Uterus (tissue), 3 donors: ENCODE measurements at regions not wholly inside any gene's neighbourhood (a gene's known extent, or its start where the extent isn't known, plus 50 kb on each side); places are given as distances from the start of the nearest gene placed in this dataset.

Experiments used
- DNase-seq, 2 donors: peaks; one replicate each; pipeline ENCODE4 v3.0.0-alpha.2; 2019 to 2020
- H3K27ac ChIP-seq, 2 donors: fragments of 200-600 bp; sonication (generic); 1 replicate in 1 of 2; 2 replicates in 1 of 2; pipeline ENCODE4 v1.5.1; 2016 to 2018
- H3K27me3 ChIP-seq, 2 donors: fragments of 200-600 bp; sonication (generic); one replicate each; pipeline ENCODE4 v1.5.1; 2018 to 2019; ENCODE audit warnings: control low read depth in 1 of 2
- H3K36me3 ChIP-seq, 2 donors: fragments of 200-600 bp; sonication (generic); one replicate each; pipeline ENCODE4 v1.5.1; 2019; ENCODE audit warnings: control low read depth in 1 of 2
- H3K4me1 ChIP-seq, 2 donors: fragments of 200-600 bp; sonication (generic); one replicate each; pipeline ENCODE4 v1.5.1; 2018 to 2019; ENCODE audit warnings: control low read depth in 1 of 2
- H3K4me3 ChIP-seq, 2 donors: fragments of 200-600 bp; sonication (generic); 1 replicate in 1 of 2; 2 replicates in 1 of 2; pipeline ENCODE4 v1.5.1; 2018 to 2019; ENCODE audit warnings: mild to moderate bottlenecking in 1 of 2
- H3K9me3 ChIP-seq, 2 donors: fragments of 200-600 bp; sonication (generic); one replicate each; pipeline ENCODE4 v1.5.1; 2019; ENCODE audit warnings: control low read depth in 1 of 2
- POLR2A ChIP-seq, 2 donors: fragments of 450-650 bp; IDR thresholded peaks; one replicate each; pipeline ENCODE4 v1.6.1; 2016; ENCODE audit warnings: antibody characterized with exemption in 2 of 2, mild to moderate bottlenecking in 1 of 2, moderate library complexity in 1 of 2
- intact Hi-C: fragments of 100-400 bp; cut with DNase I; formaldehyde crosslinking; loops from one replicate; pipeline ENCODE4 v1.15.1; 2023; ENCODE audit warnings: low total_unique reads
- TF ChIP-seq, protein P1 (sequence below), 4 experiments: fragments of 200-600 bp in 2 of 4; fragments of 450-650 bp in 2 of 4; sonication (generic) in 2 of 4; IDR thresholded peaks; one replicate each; pipeline ENCODE4 v1.5.1; 2016 to 2019; ENCODE audit warnings: antibody characterized with exemption in 4 of 4, mild to moderate bottlenecking in 2 of 4, moderate library complexity in 1 of 4
- donor health status: DM: yes; HTN: yes; CAD: no.

DNA sequence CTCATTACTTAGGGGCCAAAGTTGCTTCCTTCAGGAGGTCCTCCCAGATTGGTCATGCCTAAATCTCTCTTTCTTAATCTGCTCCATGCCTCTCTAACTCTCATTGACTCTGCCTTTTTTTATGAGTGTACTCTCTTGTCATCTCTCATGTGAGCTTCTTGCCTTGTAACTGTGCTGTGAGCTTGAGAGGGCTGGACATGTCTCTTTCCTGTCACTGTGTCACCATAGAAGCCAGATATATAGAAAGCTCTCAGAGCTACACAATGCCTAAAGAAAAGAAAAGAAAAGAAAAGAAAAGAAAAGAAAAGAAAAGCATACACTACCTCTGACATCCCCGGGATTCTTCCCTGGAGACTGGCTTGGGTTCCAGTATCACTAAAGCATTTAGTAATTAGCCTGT is 161.5 kb upstream of the SKOR2 start:
- no peak for DNase-seq
- no peaks in the 10 kb centered on the region for H3K9me3 ChIP-seq
- no peaks in the 10 kb centered on the region for H3K36me3 ChIP-seq
- H3K27me3 ChIP-seq: no peaks in the 10 kb centered on the region
- H3K27ac ChIP-seq: no peak overlapping the region
- intact Hi-C loops: no loop called here
- TF ChIP-seq, protein P1, sequence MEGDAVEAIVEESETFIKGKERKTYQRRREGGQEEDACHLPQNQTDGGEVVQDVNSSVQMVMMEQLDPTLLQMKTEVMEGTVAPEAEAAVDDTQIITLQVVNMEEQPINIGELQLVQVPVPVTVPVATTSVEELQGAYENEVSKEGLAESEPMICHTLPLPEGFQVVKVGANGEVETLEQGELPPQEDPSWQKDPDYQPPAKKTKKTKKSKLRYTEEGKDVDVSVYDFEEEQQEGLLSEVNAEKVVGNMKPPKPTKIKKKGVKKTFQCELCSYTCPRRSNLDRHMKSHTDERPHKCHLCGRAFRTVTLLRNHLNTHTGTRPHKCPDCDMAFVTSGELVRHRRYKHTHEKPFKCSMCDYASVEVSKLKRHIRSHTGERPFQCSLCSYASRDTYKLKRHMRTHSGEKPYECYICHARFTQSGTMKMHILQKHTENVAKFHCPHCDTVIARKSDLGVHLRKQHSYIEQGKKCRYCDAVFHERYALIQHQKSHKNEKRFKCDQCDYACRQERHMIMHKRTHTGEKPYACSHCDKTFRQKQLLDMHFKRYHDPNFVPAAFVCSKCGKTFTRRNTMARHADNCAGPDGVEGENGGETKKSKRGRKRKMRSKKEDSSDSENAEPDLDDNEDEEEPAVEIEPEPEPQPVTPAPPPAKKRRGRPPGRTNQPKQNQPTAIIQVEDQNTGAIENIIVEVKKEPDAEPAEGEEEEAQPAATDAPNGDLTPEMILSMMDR (IDR thresholded peaks at IDR 0.05): no peak
- TF ChIP-seq POLR2A (IDR thresholded peaks at IDR 0.05): no peak
- no peak overlapping the region for H3K4me3 ChIP-seq
- H3K4me1 ChIP-seq: no peaks in the 10 kb centered on the region

- Histone ChIP-seq H3K27me3 (no peaks in the 10 kb centered on the region), H3K4me3 (no peak overlapping the region), H3K4me1 (no peaks in the 10 kb centered on the region), H3K36me3 (no peaks in the 10 kb centered on the region), H3K9me3 (no peaks in the 10 kb centered on the region), H3K27ac (no peak overlapping the region)
- no peak for TF ChIP-seq POLR2A (IDR thresholded peaks at IDR 0.05)
- TF ChIP-seq, protein P1 (IDR thresholded peaks at IDR 0.05): no peak
- DNase-seq: no peak
- intact Hi-C loops: no loop called here
These were observed 159.7 kb upstream of the SKOR2 start for GRCh38 chr18:47411159-47411558.

DNA sequence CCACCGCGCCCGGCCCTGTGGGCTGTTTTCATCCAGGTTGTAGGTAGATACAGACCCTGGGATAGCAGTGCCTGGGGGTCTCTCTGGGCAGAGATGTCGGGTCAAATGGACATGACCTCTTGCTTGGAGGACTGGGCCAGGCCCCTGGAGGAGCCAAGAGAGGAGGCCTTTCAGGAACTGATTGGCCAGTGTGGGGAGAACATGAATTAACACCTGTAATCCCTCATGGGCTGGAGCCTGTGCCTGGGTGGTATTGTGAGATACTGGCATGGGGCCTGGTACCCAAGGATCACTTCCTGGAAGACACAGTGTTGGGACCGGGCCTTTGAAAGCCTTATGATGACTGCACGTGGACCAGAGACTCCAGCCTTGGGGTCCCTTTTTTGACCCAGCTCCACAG is 158.7 kb upstream of the SKOR2 start:
- Histone ChIP-seq H3K4me1 (no peaks in the 10 kb centered on the region), H3K9me3 (no peaks in the 10 kb centered on the region), H3K36me3 (no peaks in the 10 kb centered on the region), H3K4me3 (no peak overlapping the region), H3K27me3 (no peaks in the 10 kb centered on the region), H3K27ac (no peak overlapping the region)
- intact Hi-C loops: no loop called here
- DNase-seq: no peak
- TF ChIP-seq, protein P1 (IDR thresholded peaks at IDR 0.05): no peak

DNA sequence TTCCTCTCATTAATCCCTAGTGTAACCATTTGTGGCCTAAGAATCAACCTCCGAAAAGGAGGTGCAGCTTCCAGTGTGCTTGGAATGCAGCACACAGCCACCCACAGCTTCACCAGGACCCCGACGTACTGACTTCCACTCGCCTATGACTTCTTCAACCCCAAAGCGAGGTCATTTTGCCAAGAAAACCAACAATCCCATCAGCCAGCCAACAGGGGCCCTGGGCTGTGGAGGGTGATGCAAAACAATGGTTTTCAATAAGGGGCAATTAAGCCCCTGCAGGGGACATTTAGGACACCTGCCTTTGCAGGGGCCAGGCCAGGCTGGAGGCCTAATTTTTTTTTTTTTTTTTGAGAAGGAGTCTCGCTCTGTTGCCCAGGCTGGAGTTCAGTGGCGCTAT is 158.1 kb upstream of the SKOR2 start:
- no peaks in the 10 kb centered on the region for H3K9me3 ChIP-seq
- no peak for TF ChIP-seq POLR2A (IDR thresholded peaks at IDR 0.05)
- DNase-seq: no peak
- no peaks in the 10 kb centered on the region for H3K27me3 ChIP-seq
- no peaks in the 10 kb centered on the region for H3K36me3 ChIP-seq
- H3K4me3 ChIP-seq: no peak overlapping the region
- H3K4me1 ChIP-seq: no peaks in the 10 kb centered on the region
- no peak overlapping the region for H3K27ac ChIP-seq
- intact Hi-C loops: no loop called here

- DNase-seq: no peak
- Histone ChIP-seq H3K27me3 (no peaks in the 10 kb centered on the region), H3K9me3 (no peaks in the 10 kb centered on the region), H3K4me3 (no peak overlapping the region), H3K27ac (no peak overlapping the region), H3K4me1 (no peaks in the 10 kb centered on the region), H3K36me3 (no peaks in the 10 kb centered on the region)
- TF ChIP-seq POLR2A (IDR thresholded peaks at IDR 0.05): no peak
- TF ChIP-seq, protein P1 (IDR thresholded peaks at IDR 0.05): no peak
- intact Hi-C loops: no loop called here
These were observed 156.3 kb upstream of the SKOR2 start for GRCh38 chr18:47407736-47408135.

- H3K4me3 ChIP-seq: no peak overlapping the region
- intact Hi-C loops: no loop called here
These were observed 153.4 kb upstream of the SKOR2 start for GRCh38 chr18:47404845-47405244.

More at GRCh38 chr18:47404845-47405244, 153.4 kb upstream of the SKOR2 start:
- H3K27me3 ChIP-seq: no peaks in the 10 kb centered on the region
- H3K27ac ChIP-seq: no peak overlapping the region
- no peak for TF ChIP-seq POLR2A (IDR thresholded peaks at IDR 0.05)
- TF ChIP-seq, protein P1 (IDR thresholded peaks at IDR 0.05): no peak
- H3K36me3 ChIP-seq: no peaks in the 10 kb centered on the region
- no peak for DNase-seq
- no peaks in the 10 kb centered on the region for H3K4me1 ChIP-seq
- no peaks in the 10 kb centered on the region for H3K9me3 ChIP-seq
